Panc1 (cell line): ENCODE measurements at regions not wholly inside any gene's neighbourhood (a gene's known extent, or its start where the extent isn't known, plus 50 kb on each side); places are given as distances from the start of the nearest gene placed in this dataset.

Experiments used
- ATAC-seq: fragments of 200-7000 bp; cut with Tn5 transposase; 2 replicates; pipeline ENCODE4 v1.9.1; 2020; ENCODE audit warnings: mild to moderate bottlenecking, moderate library complexity
- BruUV-seq: library from RNA; stranded (reverse); fragments of 400-500 nt; replicated peaks from 2 replicates; lab custom pipeline; 2021; lab: Mats Ljungman, UMichigan
- CTCF ChIA-PET: fragments of 300-600 bp; sonication (Branson Sonifier 250); formaldehyde crosslinking; loops from one replicate; lab custom pipeline; 2022; ENCODE audit warnings: antibody characterized with exemption; lab: Charles Lee
- POLR2A ChIA-PET: fragments of 300-600 bp; sonication (Branson Sonifier 250); formaldehyde crosslinking; loops from one replicate; lab custom pipeline; 2022; ENCODE audit warnings: antibody characterized with exemption; lab: Charles Lee
- DNase-seq: peaks from one replicate; pipeline ENCODE4 v3.0.0-alpha.2; 2010; ENCODE audit warnings: low read depth, low spot score
- H3K27ac ChIP-seq: 2 replicates; pipeline ENCODE4 v1.5.1; 2011; ENCODE audit warnings: mild to moderate bottlenecking, low read length, inconsistent platforms
- H3K27me3 ChIP-seq: fragments of 200-500 bp; sonication (Bioruptor generic); 2 replicates; pipeline ENCODE4 v1.6.0; 2014; ENCODE audit warnings: low read length, inconsistent platforms; ENCODE audit not compliant: control insufficient read depth, insufficient read depth
- H3K36me3 ChIP-seq: fragments of 200-500 bp; sonication (Bioruptor generic); 2 replicates; pipeline ENCODE4 v1.5.1; 2014; ENCODE audit warnings: inconsistent platforms, mild to moderate bottlenecking, low read length, moderate library complexity; ENCODE audit not compliant: control insufficient read depth, insufficient read depth
- H3K4me1 ChIP-seq: 2 replicates; pipeline ENCODE4 v1.5.1; 2011; ENCODE audit warnings: inconsistent platforms, mild to moderate bottlenecking, low read length, moderate library complexity; ENCODE audit not compliant: control insufficient read depth, insufficient read depth
- H3K4me3 ChIP-seq, 2 experiments: 2 replicates each; pipeline ENCODE4 v1.5.1; 2011 to 2012; ENCODE audit warnings: low read depth in 2 of 2, low read length in 2 of 2, mild to moderate bottlenecking in 2 of 2, inconsistent platforms in 1 of 2, moderate library complexity in 1 of 2
- H3K9me3 ChIP-seq: fragments of 200-500 bp; sonication (Bioruptor generic); 2 replicates; pipeline ENCODE4 v1.5.1; 2014; ENCODE audit warnings: low read depth, mild to moderate bottlenecking, inconsistent platforms, low read length, moderate library complexity; ENCODE audit not compliant: control insufficient read depth, insufficient read depth
- POLR2AphosphoS5 ChIP-seq: IDR thresholded peaks from 2 replicates; pipeline ENCODE4 v1.6.1; 2012; ENCODE audit warnings: mild to moderate bottlenecking, low read depth, low read length, moderate library complexity
- SIN3A ChIP-seq: IDR thresholded peaks from 2 replicates; pipeline ENCODE4 v1.6.1; 2012; ENCODE audit warnings: low read depth, mild to moderate bottlenecking, low read length, moderate library complexity, borderline replicate concordance; ENCODE audit not compliant: insufficient read depth
- TCF7L2 ChIP-seq: IDR thresholded peaks from 2 replicates; pipeline ENCODE4 v1.6.1; 2011; ENCODE audit warnings: mild to moderate bottlenecking, low read depth, low read length, inconsistent platforms
- in situ Hi-C: cut with HindIII; loops from 2 replicates; pipeline ENCODE4 v1.10.0; 2016; ENCODE audit warnings: low sequenced_read_pairs, low pct_unique_long_range_greater_than_20kb
- intact Hi-C: fragments of 100-400 bp; cut with micrococcal nuclease; formaldehyde crosslinking; loops from one replicate; pipeline ENCODE4 v1.10.0; 2022; ENCODE audit not compliant: unreplicated experiment
- TF ChIP-seq, protein P1 (sequence below), 2 experiments: IDR thresholded peaks; 2 replicates each; pipeline ENCODE4 v1.6.1; 2011 to 2012; ENCODE audit warnings: low read depth in 2 of 2, control low read depth in 1 of 2, low read length in 1 of 2, mild to moderate bottlenecking in 1 of 2, moderate library complexity in 1 of 2; ENCODE audit not compliant: insufficient read depth in 1 of 2
- TF ChIP-seq, protein P2 (sequence below): fragments of 450-650 bp; IDR thresholded peaks from 2 replicates; pipeline ENCODE4 v1.5.1; 2017; ENCODE audit warnings: mild to moderate bottlenecking

DNA sequence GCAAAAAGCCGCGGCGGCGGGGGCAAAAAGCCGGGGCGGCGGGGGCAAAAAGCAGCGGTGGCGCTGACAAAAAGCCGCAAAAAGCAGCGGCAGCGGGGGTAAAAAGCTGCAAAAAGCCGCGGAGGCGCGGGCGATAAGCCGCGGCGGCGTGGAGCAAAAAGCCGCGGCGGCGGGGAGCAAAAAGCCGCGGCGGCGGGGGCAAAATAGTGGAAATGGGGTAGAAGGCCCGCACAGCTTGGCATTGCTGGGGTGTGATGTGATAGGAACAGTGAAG, 450.1 kb downstream of the ANKRD30B start:
- TF ChIP-seq TCF7L2 (no peak), POLR2AphosphoS5 (no peak), SIN3A (no peak)
- TF ChIP-seq, protein P1, sequence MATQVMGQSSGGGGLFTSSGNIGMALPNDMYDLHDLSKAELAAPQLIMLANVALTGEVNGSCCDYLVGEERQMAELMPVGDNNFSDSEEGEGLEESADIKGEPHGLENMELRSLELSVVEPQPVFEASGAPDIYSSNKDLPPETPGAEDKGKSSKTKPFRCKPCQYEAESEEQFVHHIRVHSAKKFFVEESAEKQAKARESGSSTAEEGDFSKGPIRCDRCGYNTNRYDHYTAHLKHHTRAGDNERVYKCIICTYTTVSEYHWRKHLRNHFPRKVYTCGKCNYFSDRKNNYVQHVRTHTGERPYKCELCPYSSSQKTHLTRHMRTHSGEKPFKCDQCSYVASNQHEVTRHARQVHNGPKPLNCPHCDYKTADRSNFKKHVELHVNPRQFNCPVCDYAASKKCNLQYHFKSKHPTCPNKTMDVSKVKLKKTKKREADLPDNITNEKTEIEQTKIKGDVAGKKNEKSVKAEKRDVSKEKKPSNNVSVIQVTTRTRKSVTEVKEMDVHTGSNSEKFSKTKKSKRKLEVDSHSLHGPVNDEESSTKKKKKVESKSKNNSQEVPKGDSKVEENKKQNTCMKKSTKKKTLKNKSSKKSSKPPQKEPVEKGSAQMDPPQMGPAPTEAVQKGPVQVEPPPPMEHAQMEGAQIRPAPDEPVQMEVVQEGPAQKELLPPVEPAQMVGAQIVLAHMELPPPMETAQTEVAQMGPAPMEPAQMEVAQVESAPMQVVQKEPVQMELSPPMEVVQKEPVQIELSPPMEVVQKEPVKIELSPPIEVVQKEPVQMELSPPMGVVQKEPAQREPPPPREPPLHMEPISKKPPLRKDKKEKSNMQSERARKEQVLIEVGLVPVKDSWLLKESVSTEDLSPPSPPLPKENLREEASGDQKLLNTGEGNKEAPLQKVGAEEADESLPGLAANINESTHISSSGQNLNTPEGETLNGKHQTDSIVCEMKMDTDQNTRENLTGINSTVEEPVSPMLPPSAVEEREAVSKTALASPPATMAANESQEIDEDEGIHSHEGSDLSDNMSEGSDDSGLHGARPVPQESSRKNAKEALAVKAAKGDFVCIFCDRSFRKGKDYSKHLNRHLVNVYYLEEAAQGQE (IDR thresholded peaks at IDR 0.05; ENCODE audit: insufficient read depth in 1 of 2, low read depth in 2 of 2, low read length in 1 of 2), result no peak
- TF ChIP-seq, protein P2, sequence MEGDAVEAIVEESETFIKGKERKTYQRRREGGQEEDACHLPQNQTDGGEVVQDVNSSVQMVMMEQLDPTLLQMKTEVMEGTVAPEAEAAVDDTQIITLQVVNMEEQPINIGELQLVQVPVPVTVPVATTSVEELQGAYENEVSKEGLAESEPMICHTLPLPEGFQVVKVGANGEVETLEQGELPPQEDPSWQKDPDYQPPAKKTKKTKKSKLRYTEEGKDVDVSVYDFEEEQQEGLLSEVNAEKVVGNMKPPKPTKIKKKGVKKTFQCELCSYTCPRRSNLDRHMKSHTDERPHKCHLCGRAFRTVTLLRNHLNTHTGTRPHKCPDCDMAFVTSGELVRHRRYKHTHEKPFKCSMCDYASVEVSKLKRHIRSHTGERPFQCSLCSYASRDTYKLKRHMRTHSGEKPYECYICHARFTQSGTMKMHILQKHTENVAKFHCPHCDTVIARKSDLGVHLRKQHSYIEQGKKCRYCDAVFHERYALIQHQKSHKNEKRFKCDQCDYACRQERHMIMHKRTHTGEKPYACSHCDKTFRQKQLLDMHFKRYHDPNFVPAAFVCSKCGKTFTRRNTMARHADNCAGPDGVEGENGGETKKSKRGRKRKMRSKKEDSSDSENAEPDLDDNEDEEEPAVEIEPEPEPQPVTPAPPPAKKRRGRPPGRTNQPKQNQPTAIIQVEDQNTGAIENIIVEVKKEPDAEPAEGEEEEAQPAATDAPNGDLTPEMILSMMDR, result no peak
- intact Hi-C loops (no loop called here), in situ Hi-C loops (no loop called here)
- POLR2A ChIA-PET, result no interaction called here
- ATAC-seq (no peak), DNase-seq (no peak)
- no peaks in the 10 kb centered on the region for H3K4me1 ChIP-seq
- H3K27me3 ChIP-seq, result no peaks in the 10 kb centered on the region
- no peak overlapping the region for H3K27ac ChIP-seq
- BruUV-seq, result no TSS peak
- CTCF ChIA-PET, result no interaction called here
- peak overlapping the region in 1 of 2 experiments; percentile 21; a peak in 2 of 4 replicates for H3K4me3 ChIP-seq
- H3K9me3 ChIP-seq, result no peaks in the 10 kb centered on the region
- no peaks in the 10 kb centered on the region for H3K36me3 ChIP-seq
